A673 (cell line): ENCODE measurements at regions not wholly inside any gene's neighbourhood (a gene's known extent, or its start where the extent isn't known, plus 50 kb on each side); places are given as distances from the start of the nearest gene placed in this dataset.

Experiments
- CTCF ChIP-seq: fragments of 300-800, 200-600 bp; sonication (generic); conservative IDR thresholded peaks from 2 replicates; pipeline ENCODE4 v1.5.1; 2017; ENCODE audit warnings: low read depth, mild to moderate bottlenecking, antibody characterized with exemption, low read length, moderate library complexity, mixed read lengths
- EZH2 ChIP-seq: fragments of 200-600 bp; sonication (generic); IDR thresholded peaks from 2 replicates; pipeline ENCODE4 v1.6.1; 2017; ENCODE audit warnings: borderline replicate concordance, low read depth, mild to moderate bottlenecking, mixed read lengths, antibody characterized with exemption, low read length; ENCODE audit not compliant: poor library complexity, severe bottlenecking

- TF ChIP-seq CTCF (no peak), EZH2 (no peak)
These were observed 64.7 kb upstream of the PTPN13 start for GRCh38 chr4:86529436-86529835.
